HEK293T (cell line): ENCODE measurements at regions not wholly inside any gene's neighbourhood (a gene's known extent, or its start where the extent isn't known, plus 50 kb on each side); places are given as distances from the start of the nearest gene placed in this dataset.

ENCODE experiments used
- BHLHE40 ChIP-seq: fragments of 450-650 bp; IDR thresholded peaks from 2 replicates; pipeline ENCODE4 v1.6.1; 2016; ENCODE audit warnings: mild to moderate bottlenecking, moderate library complexity, borderline replicate concordance
- FOXK2 ChIP-seq: fragments of 450-650 bp; IDR thresholded peaks from 2 replicates; pipeline ENCODE4 v1.6.1; 2016; ENCODE audit warnings: mild to moderate bottlenecking
- SUZ12 ChIP-seq: fragments of 450-650 bp; IDR thresholded peaks from 2 replicates; pipeline ENCODE4 v1.6.1; 2016; ENCODE audit warnings: mild to moderate bottlenecking

DNA sequence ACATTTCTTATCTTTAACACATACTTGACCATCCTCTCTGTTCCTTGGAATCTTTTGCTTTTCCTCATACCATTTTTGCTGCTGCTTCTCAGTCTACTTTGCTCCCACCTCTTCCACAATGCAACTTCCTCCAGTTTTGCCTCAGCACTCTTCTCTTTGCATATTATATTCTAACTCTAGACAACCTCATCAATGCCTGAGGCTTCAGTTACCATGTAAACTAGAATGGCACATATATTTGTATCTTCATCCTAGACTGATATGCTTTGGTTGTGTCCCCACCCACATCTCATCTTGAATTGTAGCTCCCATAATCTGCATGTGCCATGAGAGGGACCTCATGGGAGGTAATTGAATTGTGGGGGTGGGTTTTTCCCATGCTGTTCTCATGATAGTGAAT, 55.9 kb upstream of the STAM2 start:
- TF ChIP-seq BHLHE40 (no peak), SUZ12 (no peak), FOXK2 (no peak)
